GM18520 (cell line): ENCODE measurements at regions not wholly inside any gene's neighbourhood (a gene's known extent, or its start where the extent isn't known, plus 50 kb on each side); places are given as distances from the start of the nearest gene placed in this dataset.

Experiments used
- ATAC-seq: cut with Tn5 transposase; IDR thresholded peaks from one replicate; pipeline ENCODE4 v1.9.1; 2021; ENCODE audit not compliant: unreplicated experiment

- no peak for ATAC-seq
Measured at GRCh38 chr5:173689171-173689736, 72.8 kb upstream of the BOD1 start.

- no peak for ATAC-seq
Measured at GRCh38 chr5:173689737-173690360, 73.4 kb upstream of the BOD1 start.

DNA sequence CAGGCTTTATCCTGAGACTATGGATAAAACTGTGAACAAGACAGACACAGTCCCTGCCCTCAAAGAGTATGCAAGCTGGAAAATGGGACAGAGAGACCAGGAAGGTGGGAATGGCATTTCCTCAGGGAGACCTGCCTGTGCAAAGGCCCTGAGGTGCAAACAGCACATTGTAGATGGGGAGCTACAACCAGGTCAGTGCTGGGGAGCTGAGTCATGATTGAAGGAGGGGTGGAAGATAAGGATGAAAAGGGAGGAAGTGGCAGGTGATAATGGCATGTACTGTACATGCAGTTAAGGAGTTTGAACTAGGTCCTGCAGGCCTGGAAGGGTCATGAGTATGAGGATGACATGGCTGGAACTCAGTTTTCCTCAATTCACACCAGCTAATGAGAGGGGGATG, 75.5 kb upstream of the BOD1 start:
- no peak for ATAC-seq

- ATAC-seq: no peak
Measured at GRCh38 chr5:173693670-173694069, 77.2 kb upstream of the BOD1 start.

DNA sequence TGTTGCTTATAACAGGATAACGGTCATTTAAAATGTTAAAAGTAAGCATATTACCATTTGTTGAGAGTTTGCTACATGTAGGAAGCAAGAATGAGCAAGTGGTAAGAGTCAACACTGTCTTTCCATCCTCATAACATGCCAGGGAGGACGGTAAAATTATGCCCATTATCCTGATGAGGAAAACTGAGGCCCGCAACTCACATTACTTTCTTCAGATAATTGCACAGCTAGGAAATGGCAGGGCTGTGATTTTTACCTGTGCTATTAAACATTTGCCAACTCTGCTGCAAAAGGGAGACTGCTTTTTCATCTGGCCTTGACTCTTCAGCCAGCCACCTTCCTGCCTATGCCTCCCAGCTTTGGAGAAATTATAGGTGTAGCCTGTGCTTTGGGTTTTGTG, 79.8 kb upstream of the BOD1 start:
- no peak for ATAC-seq

DNA sequence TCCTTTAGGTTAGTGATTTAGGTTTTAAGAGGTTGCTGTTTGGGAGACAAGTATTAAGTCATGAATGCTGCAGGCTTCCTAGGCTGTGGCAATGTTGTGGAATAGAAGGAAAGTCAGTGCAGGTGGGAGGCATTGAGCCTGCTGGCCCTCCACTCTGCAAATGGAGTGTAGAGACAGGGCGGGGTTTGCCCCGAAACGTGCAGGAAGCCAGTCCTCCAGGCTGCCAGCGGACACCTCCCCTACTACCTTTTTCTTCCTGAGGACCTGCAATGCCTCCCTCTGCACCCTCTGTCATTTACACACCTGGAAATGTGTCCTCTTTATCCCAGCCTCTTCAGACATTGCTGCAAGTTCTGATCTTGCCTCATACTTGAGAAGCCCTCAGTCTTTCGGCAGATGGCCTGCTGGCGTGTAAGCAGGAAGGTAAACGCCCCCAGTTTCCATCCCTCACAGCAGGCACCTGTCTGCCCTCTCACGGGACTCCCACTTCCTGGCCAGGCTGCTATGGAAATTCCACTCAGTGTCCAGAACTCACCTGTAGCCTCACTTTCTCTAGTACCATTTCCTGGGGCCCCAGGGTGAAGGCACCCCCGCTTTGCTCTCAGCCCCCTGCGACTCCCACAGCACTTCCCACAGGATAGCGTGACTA, 81.6 kb upstream of the BOD1 start:
- ATAC-seq: no peak

DNA sequence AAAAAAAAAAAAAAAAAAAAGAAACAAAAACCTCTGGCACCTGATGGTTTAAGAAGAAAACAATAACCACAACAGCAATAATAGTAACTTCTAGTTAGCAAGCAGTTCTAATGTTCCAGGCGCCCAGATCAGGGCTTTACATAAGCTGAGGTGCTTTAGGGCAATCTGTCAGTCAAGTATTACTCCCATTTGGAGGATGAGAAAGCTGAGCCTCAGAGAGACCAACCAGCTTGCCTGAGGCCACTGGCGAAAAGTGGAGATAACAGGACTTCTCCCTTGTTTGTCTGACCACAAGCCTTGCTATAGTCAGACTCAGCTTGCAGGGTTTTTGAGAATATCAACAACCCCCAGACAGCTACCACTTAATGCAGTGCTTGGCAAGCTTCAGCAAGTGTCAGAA, 83.5 kb upstream of the BOD1 start:
- no peak for ATAC-seq

- no peak for ATAC-seq
Measured at GRCh38 chr5:173703466-173703865, 87.0 kb upstream of the BOD1 start.

- ATAC-seq: no peak
Measured at GRCh38 chr5:173704615-173705511, 88.4 kb upstream of the BOD1 start.

GRCh38 chr5:173705512-173706044, 89.1 kb upstream of the BOD1 start:
- no peak for ATAC-seq

- no peak for ATAC-seq
Measured at GRCh38 chr5:173706700-173707099, 90.2 kb upstream of the BOD1 start.

- peak; percentile 74 for ATAC-seq
Measured at GRCh38 chr5:173707392-173707791, 90.9 kb upstream of the BOD1 start.

DNA sequence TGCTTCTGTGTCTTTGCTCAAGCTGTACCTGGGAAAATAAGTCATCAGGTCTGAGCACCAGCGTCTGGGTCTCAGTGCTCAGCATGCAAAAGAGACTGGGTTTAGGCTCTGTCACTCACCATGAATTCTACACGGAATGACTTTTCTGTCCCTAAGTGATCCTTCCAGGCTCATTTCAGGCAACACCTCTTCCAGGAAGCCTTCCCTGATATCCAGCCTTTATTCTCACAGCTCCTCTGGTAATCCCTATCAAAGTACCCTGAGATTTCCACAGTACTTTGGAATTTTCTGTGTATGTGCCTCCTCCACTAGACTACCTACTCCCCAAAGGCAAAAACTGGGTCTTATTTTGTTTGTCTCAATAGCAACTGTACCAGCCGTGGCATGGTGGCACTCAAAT, 92.7 kb upstream of the BOD1 start:
- no peak for ATAC-seq

GRCh38 chr5:173709761-173710160, 93.3 kb upstream of the BOD1 start:
- ATAC-seq: no peak

- ATAC-seq: no peak
Measured at GRCh38 chr5:173710528-173710927, 94.1 kb upstream of the BOD1 start.

DNA sequence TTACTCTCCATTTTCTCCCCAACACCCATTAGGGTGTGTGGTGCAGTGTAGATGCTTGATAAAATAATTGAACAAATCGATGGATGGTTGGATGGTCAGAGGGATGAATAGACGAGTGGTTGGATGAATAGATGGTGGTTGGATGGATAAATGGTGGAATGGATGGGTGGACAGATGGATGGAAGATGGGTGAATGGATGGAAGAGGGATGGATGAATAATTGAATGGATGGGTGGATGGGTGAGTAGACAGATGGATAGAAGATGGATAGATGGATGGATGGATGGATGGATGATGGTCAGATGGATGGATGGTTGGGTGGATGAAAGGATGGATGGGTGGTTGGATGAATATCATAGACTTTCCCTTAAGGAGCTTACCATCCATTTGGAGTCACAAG, 95.0 kb upstream of the BOD1 start:
- no peak for ATAC-seq

- no peak for ATAC-seq
Measured at GRCh38 chr5:173712609-173713175, 96.2 kb upstream of the BOD1 start.

DNA sequence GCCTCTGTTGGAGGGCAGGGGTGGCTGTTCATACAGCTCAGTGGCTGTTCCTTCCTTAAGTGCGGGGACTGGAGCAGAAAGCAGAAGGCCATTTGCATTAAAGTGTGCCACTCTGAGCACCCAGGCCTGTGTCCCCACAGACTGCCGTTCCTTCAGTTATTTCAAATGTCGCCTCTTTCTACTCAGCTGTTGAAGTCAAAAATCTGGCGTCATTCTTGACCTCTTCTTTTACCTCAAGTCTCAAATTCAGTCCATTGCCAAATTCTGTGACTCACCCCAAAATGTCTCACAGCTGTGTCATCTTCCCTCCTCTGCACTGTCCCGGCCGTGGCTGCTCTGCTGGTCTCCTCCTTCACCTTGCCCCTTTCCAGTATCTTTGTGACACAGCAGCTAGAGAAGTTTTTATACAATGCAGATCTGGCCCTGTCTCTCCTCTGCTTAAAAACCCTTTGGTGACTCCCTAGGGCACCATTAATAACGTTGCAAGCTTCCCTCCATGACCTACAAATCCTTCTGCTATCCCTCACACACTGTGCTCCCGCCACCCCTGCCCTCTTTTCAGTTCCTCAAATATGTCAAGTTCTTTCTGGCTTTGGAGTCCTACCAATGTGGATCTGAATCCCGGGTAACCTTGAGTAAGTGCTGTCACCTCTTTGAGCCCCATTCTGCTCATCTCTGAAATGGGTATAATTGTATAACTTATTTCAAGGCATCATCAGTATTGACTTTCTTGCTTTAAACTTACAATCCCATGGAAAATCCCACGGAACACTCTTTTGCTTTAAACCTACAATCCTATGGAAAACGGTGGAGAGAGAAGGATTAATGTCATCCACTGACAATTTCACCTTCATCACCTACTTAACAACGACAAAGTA, 98.3 kb upstream of the BOD1 start:
- ATAC-seq: no peak

DNA sequence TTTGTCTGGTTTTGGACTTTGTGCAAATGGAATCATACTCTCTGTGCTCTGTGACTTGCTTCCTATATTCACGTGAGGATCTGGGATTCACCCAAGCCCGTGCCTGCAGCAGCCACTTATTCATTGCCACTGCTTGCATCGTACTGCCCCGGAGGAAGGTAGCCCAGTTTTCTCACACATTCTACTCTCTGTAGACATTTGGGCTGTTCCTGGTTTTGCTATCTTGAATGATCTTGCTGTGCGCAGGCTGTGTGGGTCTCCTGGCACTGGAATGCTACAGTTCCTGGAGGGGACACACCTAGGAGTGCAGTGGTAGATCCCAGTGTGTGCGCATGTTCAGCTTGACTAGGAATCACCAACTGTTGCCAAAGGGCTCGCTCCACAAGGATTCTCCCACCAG, 99.2 kb upstream of the BOD1 start:
- no peak for ATAC-seq

GRCh38 chr5:173716058-173716682, 99.7 kb upstream of the BOD1 start:
- no peak for ATAC-seq
